ENCODE measurements at regions not wholly inside any gene's neighbourhood (a gene's known extent, or its start where the extent isn't known, plus 50 kb on each side); places are given as distances from the start of the nearest gene placed in this dataset.

- TF ChIP-seq CTCF (IDR thresholded peaks at IDR 0.05; ENCODE audit: unreplicated experiment) = no peak
- Mint-ChIP-seq H3K4me1 (peaks cover 7% of the 10 kb centered on the region), H3K36me3 (no peaks in the 10 kb centered on the region), H3K27ac (no peak overlapping the region), H3K4me3 (no peak overlapping the region), H3K9me3 (peaks cover 12% of the 10 kb centered on the region), H3K27me3 (ENCODE audit: low read depth) (no peaks in the 10 kb centered on the region)
- no peak for DNase-seq (ENCODE audit: low spot score in 2 of 2, unreplicated experiment in 2 of 2)
Measured at GRCh38 chr2:146220957-146221356, 1623.9 kb upstream of the ACVR2A start.

- Mint-ChIP-seq H3K4me3 (no peak overlapping the region), H3K27ac (no peak overlapping the region), H3K27me3 (ENCODE audit: low read depth) (no peaks in the 10 kb centered on the region), H3K9me3 (peaks cover 18% of the 10 kb centered on the region), H3K4me1 (peaks cover 10% of the 10 kb centered on the region), H3K36me3 (peaks cover 3% of the 10 kb centered on the region)
- no peak for TF ChIP-seq CTCF (IDR thresholded peaks at IDR 0.05; ENCODE audit: unreplicated experiment)
- no peak for DNase-seq (ENCODE audit: low spot score in 2 of 2, unreplicated experiment in 2 of 2)
Measured at GRCh38 chr2:146214394-146214929, 1630.4 kb upstream of the ACVR2A start.

DNA sequence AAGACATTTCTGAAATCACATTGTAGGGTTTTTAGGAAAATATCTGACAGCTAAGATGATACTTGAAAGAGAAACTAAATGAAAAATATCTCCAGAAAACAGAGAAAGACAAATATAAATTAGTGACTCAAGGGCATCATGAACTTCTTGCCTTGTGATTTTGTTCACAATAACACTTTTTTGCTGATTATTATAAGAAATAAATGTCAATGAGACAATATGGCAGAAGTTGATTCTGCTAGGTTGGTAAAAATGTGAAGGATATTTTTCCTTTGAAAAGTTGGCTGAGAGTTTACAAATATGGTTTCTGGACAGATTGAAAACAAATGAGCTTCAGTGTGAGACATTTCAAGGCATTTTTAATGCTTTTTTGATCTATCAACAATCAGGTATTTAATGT, 1631.2 kb upstream of the ACVR2A start:
- Mint-ChIP-seq H3K27ac (no peak overlapping the region), H3K36me3 (peaks cover 3% of the 10 kb centered on the region)
- TF ChIP-seq CTCF (IDR thresholded peaks at IDR 0.05; ENCODE audit: unreplicated experiment) = no peak

GRCh38 chr2:146212602-146213001, 1632.2 kb upstream of the ACVR2A start:
- H3K27me3 Mint-ChIP-seq (ENCODE audit: low read depth) = no peaks in the 10 kb centered on the region
- H3K27ac Mint-ChIP-seq = no peak overlapping the region
- H3K9me3 Mint-ChIP-seq = peaks cover 18% of the 10 kb centered on the region
- H3K36me3 Mint-ChIP-seq = peaks cover 3% of the 10 kb centered on the region
- no peak overlapping the region for H3K4me3 Mint-ChIP-seq
- TF ChIP-seq CTCF (IDR thresholded peaks at IDR 0.05; ENCODE audit: unreplicated experiment) = no peak
- H3K4me1 Mint-ChIP-seq = peaks cover 10% of the 10 kb centered on the region
- DNase-seq (ENCODE audit: low spot score in 2 of 2, unreplicated experiment in 2 of 2) = no peak

More for the DNA sequence above, 1631.2 kb upstream of the ACVR2A start:
- Mint-ChIP-seq H3K4me3 (no peak overlapping the region), H3K27me3 (ENCODE audit: low read depth) (no peaks in the 10 kb centered on the region), H3K9me3 (peaks cover 18% of the 10 kb centered on the region), H3K4me1 (peaks cover 10% of the 10 kb centered on the region)
- DNase-seq (ENCODE audit: low spot score in 2 of 2, unreplicated experiment in 2 of 2) = no peak

- Mint-ChIP-seq H3K36me3 (peaks cover 3% of the 10 kb centered on the region), H3K4me1 (peaks cover 10% of the 10 kb centered on the region), H3K27ac (no peak overlapping the region), H3K9me3 (peaks cover 8% of the 10 kb centered on the region), H3K27me3 (ENCODE audit: low read depth) (peaks cover 2% of the 10 kb centered on the region), H3K4me3 (no peak overlapping the region)
- no peak for TF ChIP-seq CTCF (IDR thresholded peaks at IDR 0.05; ENCODE audit: unreplicated experiment)
- DNase-seq (ENCODE audit: low spot score in 2 of 2, unreplicated experiment in 2 of 2) = no peak
Measured at GRCh38 chr2:146209842-146210275, 1635.0 kb upstream of the ACVR2A start.

- H3K27me3 Mint-ChIP-seq (ENCODE audit: low read depth) = peaks cover 2% of the 10 kb centered on the region
- no peaks in the 10 kb centered on the region for H3K4me1 Mint-ChIP-seq
- H3K27ac Mint-ChIP-seq = no peak overlapping the region
- H3K4me3 Mint-ChIP-seq = no peak overlapping the region
- H3K36me3 Mint-ChIP-seq = peaks cover 3% of the 10 kb centered on the region
- no peak for TF ChIP-seq CTCF (IDR thresholded peaks at IDR 0.05; ENCODE audit: unreplicated experiment)
- no peak for DNase-seq (ENCODE audit: low spot score in 2 of 2, unreplicated experiment in 2 of 2)
- peaks cover 8% of the 10 kb centered on the region for H3K9me3 Mint-ChIP-seq
Measured at GRCh38 chr2:146207901-146208300, 1636.9 kb upstream of the ACVR2A start.

Data from mesothelial cell of epicardium (in vitro differentiated cells).